ENCODE measurements at regions not wholly inside any gene's neighbourhood (a gene's known extent, or its start where the extent isn't known, plus 50 kb on each side); places are given as distances from the start of the nearest gene placed in this dataset.
"Not testable (repeated sequence)": the region's sequence is repeated elsewhere in the genome, so short reads cannot be mapped to it uniquely, and the experiment has no call there.

DNA sequence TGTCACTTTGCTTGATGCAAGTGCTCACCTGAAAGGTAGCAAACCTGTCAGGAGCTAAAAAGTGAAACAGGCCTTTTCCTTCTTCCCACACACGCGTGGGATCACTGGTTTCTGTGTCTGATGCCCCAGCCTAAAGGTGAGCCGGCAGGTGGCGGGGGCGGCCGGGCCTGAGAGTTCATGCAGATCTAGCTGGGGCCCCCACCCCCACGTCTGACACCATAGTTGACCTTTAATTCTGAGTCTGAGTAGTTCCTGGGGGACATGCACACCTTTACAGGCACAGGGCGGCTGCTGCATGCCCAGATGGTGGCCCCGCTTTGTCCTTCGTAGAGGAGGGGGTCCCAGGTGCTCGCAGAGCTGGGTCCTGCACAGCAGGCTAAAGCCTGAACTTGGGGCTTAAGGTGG, 345.3 kb downstream of the TEX29 start:
- Mint-ChIP-seq H3K27me3 (peaks cover 27% of the 10 kb centered on the region), H3K4me1 (ENCODE audit: low read depth) (no peaks in the 10 kb centered on the region), H3K4me3 (ENCODE audit: low read depth) (no peak overlapping the region), H3K9me3 (ENCODE audit: low read depth) (no peaks in the 10 kb centered on the region), H3K36me3 (ENCODE audit: insufficient read depth) (no peaks in the 10 kb centered on the region), H3K27ac (no peak overlapping the region)
- DNase-seq (ENCODE audit: low spot score, unreplicated experiment): no peak
- TF ChIP-seq, protein P1, sequence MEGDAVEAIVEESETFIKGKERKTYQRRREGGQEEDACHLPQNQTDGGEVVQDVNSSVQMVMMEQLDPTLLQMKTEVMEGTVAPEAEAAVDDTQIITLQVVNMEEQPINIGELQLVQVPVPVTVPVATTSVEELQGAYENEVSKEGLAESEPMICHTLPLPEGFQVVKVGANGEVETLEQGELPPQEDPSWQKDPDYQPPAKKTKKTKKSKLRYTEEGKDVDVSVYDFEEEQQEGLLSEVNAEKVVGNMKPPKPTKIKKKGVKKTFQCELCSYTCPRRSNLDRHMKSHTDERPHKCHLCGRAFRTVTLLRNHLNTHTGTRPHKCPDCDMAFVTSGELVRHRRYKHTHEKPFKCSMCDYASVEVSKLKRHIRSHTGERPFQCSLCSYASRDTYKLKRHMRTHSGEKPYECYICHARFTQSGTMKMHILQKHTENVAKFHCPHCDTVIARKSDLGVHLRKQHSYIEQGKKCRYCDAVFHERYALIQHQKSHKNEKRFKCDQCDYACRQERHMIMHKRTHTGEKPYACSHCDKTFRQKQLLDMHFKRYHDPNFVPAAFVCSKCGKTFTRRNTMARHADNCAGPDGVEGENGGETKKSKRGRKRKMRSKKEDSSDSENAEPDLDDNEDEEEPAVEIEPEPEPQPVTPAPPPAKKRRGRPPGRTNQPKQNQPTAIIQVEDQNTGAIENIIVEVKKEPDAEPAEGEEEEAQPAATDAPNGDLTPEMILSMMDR (IDR thresholded peaks at IDR 0.05; ENCODE audit: unreplicated experiment): no peak

DNA sequence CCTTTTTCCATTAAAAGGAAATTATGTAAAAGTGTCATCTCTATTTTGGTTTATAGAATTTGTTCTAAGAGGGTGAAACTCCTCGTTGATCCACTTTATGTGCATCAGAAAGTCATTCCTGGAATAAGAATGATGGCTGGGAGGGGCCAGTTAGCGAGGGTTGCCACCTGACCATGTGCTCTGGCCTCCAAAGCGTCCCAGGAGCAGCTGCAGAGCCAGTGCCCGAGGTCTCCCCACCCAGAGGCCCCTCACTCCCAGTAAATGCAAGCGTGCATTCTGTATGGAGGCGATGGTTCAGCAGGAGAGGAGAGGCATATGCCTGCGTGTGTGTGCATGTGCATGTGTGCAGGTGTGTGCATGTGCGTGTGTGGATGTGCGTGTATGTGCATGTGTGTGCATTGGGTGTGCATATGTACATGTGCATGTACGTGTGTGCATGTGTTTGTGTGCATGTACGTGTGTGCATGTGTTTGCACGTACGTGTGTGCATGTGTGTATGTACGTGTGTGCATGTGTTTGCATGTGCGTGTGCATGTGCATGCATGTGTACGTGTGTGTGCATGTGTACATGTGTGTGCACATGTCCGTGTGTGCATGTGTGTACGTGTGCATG, 345.8 kb downstream of the TEX29 start:
- Mint-ChIP-seq H3K4me3 (ENCODE audit: low read depth) (no peak overlapping the region), H3K27me3 (peaks cover 23% of the 10 kb centered on the region), H3K9me3 (ENCODE audit: low read depth) (no peaks in the 10 kb centered on the region), H3K4me1 (ENCODE audit: low read depth) (no peaks in the 10 kb centered on the region), H3K27ac (no peak overlapping the region), H3K36me3 (ENCODE audit: insufficient read depth) (no peaks in the 10 kb centered on the region)
- DNase-seq (ENCODE audit: low spot score, unreplicated experiment): no peak
- TF ChIP-seq, protein P1 (IDR thresholded peaks at IDR 0.05; ENCODE audit: unreplicated experiment): no peak

DNA sequence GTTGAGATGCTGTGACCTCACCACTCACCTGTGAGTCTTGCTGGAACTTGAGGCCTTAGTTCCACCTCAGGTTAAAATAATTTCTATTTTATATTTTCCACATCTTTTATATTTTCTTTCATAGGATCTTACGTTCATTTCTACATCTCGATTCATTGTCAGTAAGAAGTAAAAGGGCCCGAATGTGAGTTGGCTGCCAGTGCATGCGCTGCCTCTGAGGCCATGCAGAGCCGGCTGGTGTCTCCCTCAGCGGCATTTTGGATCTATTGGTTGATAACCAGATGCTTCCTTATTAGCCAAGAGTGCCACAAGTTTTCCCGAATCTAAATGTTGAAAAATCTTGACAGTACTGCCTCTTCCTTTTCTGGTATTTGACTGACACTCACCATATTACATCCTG, 347.3 kb downstream of the TEX29 start:
- H3K4me3 Mint-ChIP-seq (ENCODE audit: low read depth): no peak overlapping the region
- no peaks in the 10 kb centered on the region for H3K4me1 Mint-ChIP-seq (ENCODE audit: low read depth)
- H3K27ac Mint-ChIP-seq: no peak overlapping the region
- H3K36me3 Mint-ChIP-seq (ENCODE audit: insufficient read depth): no peaks in the 10 kb centered on the region
- H3K27me3 Mint-ChIP-seq: peaks cover 17% of the 10 kb centered on the region
- no peak for DNase-seq (ENCODE audit: low spot score, unreplicated experiment)
- no peaks in the 10 kb centered on the region for H3K9me3 Mint-ChIP-seq (ENCODE audit: low read depth)
- TF ChIP-seq, protein P1 (IDR thresholded peaks at IDR 0.05; ENCODE audit: unreplicated experiment): no peak

DNA sequence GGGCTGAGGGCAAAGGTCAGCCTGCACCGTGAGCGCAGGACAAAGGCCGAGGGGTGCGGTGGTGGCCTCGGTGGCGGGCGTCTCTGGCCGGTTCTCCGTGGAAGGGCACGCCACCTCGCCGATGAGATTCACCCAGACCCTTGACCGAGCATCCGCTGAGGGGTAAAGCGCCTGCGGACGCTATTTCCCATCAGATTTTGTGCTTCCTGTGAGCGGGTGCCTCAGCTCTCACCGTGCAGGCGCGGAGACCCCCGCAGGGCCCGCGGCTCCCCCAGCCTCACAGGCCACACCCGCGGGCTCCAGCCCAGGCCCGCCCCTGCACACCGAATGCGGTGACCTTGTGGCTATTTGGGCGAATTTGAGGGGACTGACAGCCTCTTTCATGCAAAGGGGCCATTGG, 348.0 kb downstream of the TEX29 start:
- Mint-ChIP-seq H3K4me3 (ENCODE audit: low read depth) (no peak overlapping the region), H3K27me3 (peaks cover 10% of the 10 kb centered on the region), H3K9me3 (ENCODE audit: low read depth) (no peaks in the 10 kb centered on the region), H3K4me1 (ENCODE audit: low read depth) (no peaks in the 10 kb centered on the region), H3K27ac (no peak overlapping the region), H3K36me3 (ENCODE audit: insufficient read depth) (no peaks in the 10 kb centered on the region)
- no peak for DNase-seq (ENCODE audit: low spot score, unreplicated experiment)
- TF ChIP-seq, protein P1 (IDR thresholded peaks at IDR 0.05; ENCODE audit: unreplicated experiment): no peak

DNA sequence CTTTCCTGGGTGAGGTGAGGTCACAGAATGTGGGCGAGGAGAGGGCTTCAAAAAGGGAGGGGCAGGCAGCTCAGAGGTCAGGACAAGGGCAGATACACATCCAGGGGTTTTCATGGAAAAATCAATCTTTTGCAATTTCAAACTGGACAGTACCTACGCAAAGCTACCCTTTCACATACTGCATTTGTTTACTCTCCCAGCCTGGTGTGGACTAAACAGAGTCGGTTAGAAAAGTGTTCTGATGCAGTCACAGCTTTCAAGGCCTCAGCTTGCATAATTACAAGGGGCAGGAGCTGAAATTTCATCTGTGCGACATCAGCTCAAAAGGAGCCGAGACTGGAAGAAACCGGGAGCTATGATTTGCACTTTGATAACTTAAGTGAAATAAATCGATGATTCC, 351.8 kb downstream of the TEX29 start:
- H3K4me1 Mint-ChIP-seq (ENCODE audit: low read depth); H3K27ac Mint-ChIP-seq; H3K27me3 Mint-ChIP-seq; H3K4me3 Mint-ChIP-seq (ENCODE audit: low read depth); DNase-seq (ENCODE audit: low spot score, unreplicated experiment); H3K9me3 Mint-ChIP-seq (ENCODE audit: low read depth); H3K36me3 Mint-ChIP-seq (ENCODE audit: insufficient read depth): not testable (repeated sequence)

DNA sequence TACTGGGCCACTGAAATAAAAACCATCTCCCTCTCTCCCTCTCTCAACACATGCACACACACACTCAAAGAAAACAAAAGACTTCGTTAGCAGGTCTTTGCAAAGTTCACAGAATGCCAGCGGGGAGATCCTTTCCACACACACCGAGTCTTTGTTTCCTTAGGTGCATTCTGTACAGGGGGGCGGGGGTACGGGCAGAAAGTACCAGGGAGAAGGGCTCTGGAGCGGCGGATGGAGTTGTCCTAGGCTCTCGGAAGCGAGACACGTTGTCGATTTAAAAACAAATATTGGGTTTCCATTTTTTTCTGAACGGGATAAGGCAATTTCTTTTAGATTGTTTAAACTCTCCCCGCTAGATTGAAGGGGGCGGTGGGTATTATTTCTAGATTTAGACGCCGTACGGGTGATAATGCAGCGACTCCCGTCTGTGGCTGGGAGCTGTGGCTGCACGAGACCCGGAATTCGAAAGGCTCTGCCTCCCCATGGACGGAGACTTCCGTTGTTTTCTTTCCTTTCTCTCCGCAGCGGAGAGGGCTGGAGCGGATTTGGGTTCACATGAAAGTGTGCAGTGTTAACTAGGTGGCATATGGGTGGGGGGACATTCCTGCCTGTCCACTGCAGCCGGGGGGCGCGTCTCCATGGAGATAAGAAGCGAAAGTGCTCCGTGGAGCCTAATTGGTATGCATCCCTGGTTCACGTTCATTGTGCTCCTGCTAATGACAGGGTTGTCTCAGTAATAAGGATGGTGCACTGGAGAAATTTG, 357.9 kb downstream of the TEX29 start:
- H3K27me3 Mint-ChIP-seq; H3K4me1 Mint-ChIP-seq (ENCODE audit: low read depth); H3K27ac Mint-ChIP-seq; H3K4me3 Mint-ChIP-seq (ENCODE audit: low read depth); DNase-seq (ENCODE audit: low spot score, unreplicated experiment); H3K9me3 Mint-ChIP-seq (ENCODE audit: low read depth); H3K36me3 Mint-ChIP-seq (ENCODE audit: insufficient read depth): not testable (repeated sequence)

DNA sequence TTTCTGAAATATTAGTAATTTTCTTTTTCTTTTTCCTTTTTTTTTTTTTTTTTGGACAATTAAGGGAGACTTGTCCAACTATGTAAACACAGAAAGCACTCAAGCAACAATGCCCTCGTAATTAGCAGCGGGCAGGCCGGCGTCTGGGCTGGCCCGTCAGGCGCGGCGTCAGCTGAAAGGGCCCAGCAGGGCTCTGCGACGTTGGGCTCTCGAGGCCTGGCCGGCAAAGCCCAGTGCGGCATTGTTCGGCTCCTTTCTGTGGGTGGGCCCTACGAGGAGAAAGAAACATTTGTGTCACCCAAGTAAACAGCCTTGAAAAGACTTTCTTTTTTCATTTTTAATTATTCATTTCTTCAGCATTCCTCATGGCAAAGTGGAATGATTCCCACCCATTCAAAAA, 359.2 kb downstream of the TEX29 start:
- H3K4me1 Mint-ChIP-seq (ENCODE audit: low read depth); H3K27me3 Mint-ChIP-seq; H3K36me3 Mint-ChIP-seq (ENCODE audit: insufficient read depth); H3K27ac Mint-ChIP-seq; H3K4me3 Mint-ChIP-seq (ENCODE audit: low read depth); H3K9me3 Mint-ChIP-seq (ENCODE audit: low read depth); DNase-seq (ENCODE audit: low spot score, unreplicated experiment): not testable (repeated sequence)

DNA sequence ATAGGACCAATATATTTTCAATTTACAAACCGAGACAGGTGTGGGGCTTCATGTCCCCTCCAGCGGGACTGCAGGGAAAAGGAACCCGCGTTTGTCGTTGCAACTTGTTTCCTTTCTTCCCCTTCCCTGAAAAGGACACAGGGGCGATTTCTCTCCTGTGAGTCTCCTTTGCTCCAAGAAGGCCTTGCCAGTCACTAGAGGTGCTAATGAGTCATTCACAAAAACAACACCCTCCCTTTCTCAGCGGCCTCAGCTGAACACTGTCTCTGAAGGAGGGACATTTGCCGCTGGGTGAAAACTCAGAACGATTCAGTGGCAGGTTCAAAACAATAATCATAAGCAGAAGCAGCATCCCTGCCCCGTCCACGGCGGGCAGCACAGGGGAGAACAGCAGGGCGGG, 359.7 kb downstream of the TEX29 start:
- H3K9me3 Mint-ChIP-seq (ENCODE audit: low read depth); H3K27me3 Mint-ChIP-seq; H3K4me1 Mint-ChIP-seq (ENCODE audit: low read depth); H3K4me3 Mint-ChIP-seq (ENCODE audit: low read depth); DNase-seq (ENCODE audit: low spot score, unreplicated experiment); H3K36me3 Mint-ChIP-seq (ENCODE audit: insufficient read depth); H3K27ac Mint-ChIP-seq: not testable (repeated sequence)

DNA sequence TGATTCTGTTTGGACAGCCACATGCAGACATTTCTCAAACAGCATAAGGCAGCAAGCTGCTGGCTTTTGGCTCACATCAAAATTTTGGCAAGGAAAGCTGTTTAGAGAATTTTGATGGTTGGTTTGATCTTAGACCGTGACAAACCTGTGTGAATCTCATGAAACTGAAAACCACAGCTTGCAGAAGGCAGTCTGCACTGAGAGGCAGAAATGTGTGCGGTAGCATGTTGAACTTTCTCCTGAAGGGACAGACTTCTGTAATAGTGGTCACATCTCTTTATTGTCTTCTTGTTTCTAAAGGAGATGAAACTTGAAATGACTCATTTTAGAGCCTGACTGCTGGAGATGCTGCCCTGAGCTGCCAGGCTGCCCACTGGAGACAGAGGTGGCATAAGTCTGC, 371.6 kb downstream of the TEX29 start:
- H3K27ac Mint-ChIP-seq; H3K4me3 Mint-ChIP-seq (ENCODE audit: low read depth); H3K4me1 Mint-ChIP-seq (ENCODE audit: low read depth); DNase-seq (ENCODE audit: low spot score, unreplicated experiment); H3K9me3 Mint-ChIP-seq (ENCODE audit: low read depth); H3K27me3 Mint-ChIP-seq; H3K36me3 Mint-ChIP-seq (ENCODE audit: insufficient read depth): not testable (repeated sequence)

All from progenitor cell of endocrine pancreas (in vitro differentiated cells).